SK-N-MC (cell line): ENCODE measurements at regions not wholly inside any gene's neighbourhood (a gene's known extent, or its start where the extent isn't known, plus 50 kb on each side); places are given as distances from the start of the nearest gene placed in this dataset.
"Not testable (repeated sequence)": the region's sequence is repeated elsewhere in the genome, so short reads cannot be mapped to it uniquely, and the experiment has no call there.

Experiments
- EZH2 ChIP-seq: fragments of 200-600 bp; sonication (generic); IDR thresholded peaks from one replicate; pipeline ENCODE4 v1.6.1; 2017; ENCODE audit warnings: antibody characterized with exemption
- FOXP2 ChIP-seq: optimal IDR thresholded peaks from 2 replicates; pipeline ENCODE3; 2011; ENCODE audit warnings: mild to moderate bottlenecking, moderate library complexity; ENCODE audit not compliant: insufficient read depth; ENCODE audit errors: extremely low read length, control extremely low read depth
- POLR2AphosphoS5 ChIP-seq: IDR thresholded peaks from 2 replicates; pipeline ENCODE4 v1.6.1; 2012; ENCODE audit warnings: mild to moderate bottlenecking, low read depth, low read length, borderline replicate concordance

- not testable (repeated sequence) for TF ChIP-seq POLR2AphosphoS5, EZH2, FOXP2
These were observed 175.5 kb upstream of the ZSCAN2 start for GRCh38 chr15:84425327-84425726.
